ENCODE measurements at regions not wholly inside any gene's neighbourhood (a gene's known extent, or its start where the extent isn't known, plus 50 kb on each side); places are given as distances from the start of the nearest gene placed in this dataset.
"Not testable (repeated sequence)": the region's sequence is repeated elsewhere in the genome, so short reads cannot be mapped to it uniquely, and the experiment has no call there.

- peak in 1 of 5 experiments; percentile 4 for DNase-seq
Observed at GRCh38 chr1:102174259-102174863, 177.6 kb upstream of the OLFM3 start.

GRCh38 chr1:102172200-102172599 lies 175.5 kb upstream of the OLFM3 start:
- no peak for DNase-seq

- DNase-seq: no peak
Observed at GRCh38 chr1:102163799-102164198, 167.1 kb upstream of the OLFM3 start.

GRCh38 chr1:102151242-102151641 lies 154.5 kb upstream of the OLFM3 start:
- no peak for DNase-seq

GRCh38 chr1:102120910-102121309 lies 124.2 kb upstream of the OLFM3 start:
- no peak for DNase-seq

GRCh38 chr1:102118150-102118549 lies 121.4 kb upstream of the OLFM3 start:
- no peak for DNase-seq

GRCh38 chr1:102110586-102110985 lies 113.9 kb upstream of the OLFM3 start:
- no peak for DNase-seq

- DNase-seq: not testable (repeated sequence)
Observed at GRCh38 chr1:102109493-102109892, 112.8 kb upstream of the OLFM3 start.

- DNase-seq: no peak
Observed at GRCh38 chr1:102107441-102107840, 110.7 kb upstream of the OLFM3 start.

GRCh38 chr1:102105931-102106550 lies 109.3 kb upstream of the OLFM3 start:
- no peak for DNase-seq

- DNase-seq: no peak
Observed at GRCh38 chr1:102103646-102104045, 106.9 kb upstream of the OLFM3 start.

GRCh38 chr1:102102276-102102780 lies 105.6 kb upstream of the OLFM3 start:
- DNase-seq: no peak

- DNase-seq: no peak
Observed at GRCh38 chr1:102100666-102101065, 103.9 kb upstream of the OLFM3 start.

GRCh38 chr1:102099916-102100315 lies 103.2 kb upstream of the OLFM3 start:
- DNase-seq: no peak

- no peak for DNase-seq
Observed at GRCh38 chr1:102098536-102098935, 101.8 kb upstream of the OLFM3 start.

- no peak for DNase-seq
Observed at GRCh38 chr1:102098081-102098480, 101.4 kb upstream of the OLFM3 start.

GRCh38 chr1:102097451-102097850 lies 100.7 kb upstream of the OLFM3 start:
- no peak for DNase-seq

GRCh38 chr1:102096162-102096561 lies 99.4 kb upstream of the OLFM3 start:
- no peak for DNase-seq

GRCh38 chr1:102089791-102090190 lies 93.1 kb upstream of the OLFM3 start:
- no peak for DNase-seq

GRCh38 chr1:102085896-102086295 lies 89.2 kb upstream of the OLFM3 start:
- no peak for DNase-seq

GRCh38 chr1:102084771-102085535 lies 88.2 kb upstream of the OLFM3 start:
- DNase-seq: no peak

- DNase-seq: no peak
Observed at GRCh38 chr1:102083192-102083591, 86.5 kb upstream of the OLFM3 start.

- DNase-seq: no peak
Observed at GRCh38 chr1:102074874-102075273, 78.1 kb upstream of the OLFM3 start.

- DNase-seq: no peak
Observed at GRCh38 chr1:102071451-102071850, 74.7 kb upstream of the OLFM3 start.

All from T-helper 2 cell (primary cell).